ENCODE measurements at regions not wholly inside any gene's neighbourhood (a gene's known extent, or its start where the extent isn't known, plus 50 kb on each side); places are given as distances from the start of the nearest gene placed in this dataset.

DNA sequence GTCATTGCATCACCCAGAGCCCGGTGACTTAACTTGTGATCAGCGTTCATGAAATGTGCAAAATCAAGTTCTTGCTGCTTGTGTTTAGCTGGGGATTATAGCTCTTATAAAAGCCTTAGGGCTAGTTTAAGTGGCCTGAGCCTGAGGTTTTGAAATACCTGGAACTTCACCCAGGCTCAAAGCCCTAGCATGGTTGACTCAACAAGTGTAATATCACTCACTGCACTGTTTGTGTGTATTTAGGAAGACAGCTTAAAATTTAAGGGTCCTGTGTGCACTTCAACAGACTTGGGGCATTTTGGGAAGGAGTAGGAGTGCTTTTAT is 489.5 kb downstream of the GATA3 start:
- DNase-seq (ENCODE audit: low read depth): no peak

GRCh38 chr10:8544500-8544899 is 490.0 kb downstream of the GATA3 start:
- DNase-seq (ENCODE audit: low read depth): no peak

- no peak for DNase-seq (ENCODE audit: low read depth)
Observed at GRCh38 chr10:8554574-8554973, 500.1 kb downstream of the GATA3 start.

- no peak for DNase-seq (ENCODE audit: low read depth)
Observed at GRCh38 chr10:8556321-8556720, 501.8 kb downstream of the GATA3 start.

DNA sequence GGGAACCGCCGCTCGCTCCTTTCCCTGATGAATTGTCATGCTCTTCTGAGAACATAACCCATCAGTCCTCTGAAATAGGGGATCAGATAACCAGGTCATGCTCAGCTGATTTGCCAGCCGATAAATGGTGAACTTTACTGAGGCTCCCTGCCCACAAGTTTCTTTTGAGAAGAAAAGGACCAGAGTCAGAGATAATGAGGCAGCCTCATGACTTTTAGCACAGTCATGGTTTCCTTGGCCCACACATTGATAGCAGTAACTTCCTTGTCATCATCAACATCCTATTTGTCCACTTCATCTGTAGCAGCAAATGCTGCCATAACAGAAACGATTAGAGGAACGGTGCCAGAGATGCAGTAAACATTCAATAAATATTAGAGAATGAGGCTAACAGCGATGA is 509.0 kb downstream of the GATA3 start:
- no peak for DNase-seq (ENCODE audit: low read depth)

DNA sequence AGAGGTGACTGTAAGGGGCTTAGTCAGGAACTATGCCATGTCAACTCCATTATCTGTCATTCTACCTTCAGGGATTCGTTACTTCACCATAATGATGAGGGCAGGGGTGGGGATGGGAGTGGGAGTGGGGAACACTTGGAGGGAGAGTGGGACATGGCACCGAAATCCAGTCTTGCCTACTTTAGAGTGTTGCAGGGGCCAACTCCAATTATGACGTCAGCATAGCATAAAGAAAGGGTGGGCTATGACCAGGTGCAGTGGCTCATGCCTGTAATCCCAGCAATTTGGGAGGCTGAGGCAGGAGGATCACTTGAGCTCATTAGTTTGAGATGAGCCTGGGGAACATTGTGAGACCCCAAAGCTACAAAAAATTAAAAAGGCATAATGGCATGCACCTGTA is 512.2 kb downstream of the GATA3 start:
- DNase-seq (ENCODE audit: low read depth): no peak

- no peak for DNase-seq (ENCODE audit: low read depth)
Observed at GRCh38 chr10:8568401-8568800, 513.9 kb downstream of the GATA3 start.

DNA sequence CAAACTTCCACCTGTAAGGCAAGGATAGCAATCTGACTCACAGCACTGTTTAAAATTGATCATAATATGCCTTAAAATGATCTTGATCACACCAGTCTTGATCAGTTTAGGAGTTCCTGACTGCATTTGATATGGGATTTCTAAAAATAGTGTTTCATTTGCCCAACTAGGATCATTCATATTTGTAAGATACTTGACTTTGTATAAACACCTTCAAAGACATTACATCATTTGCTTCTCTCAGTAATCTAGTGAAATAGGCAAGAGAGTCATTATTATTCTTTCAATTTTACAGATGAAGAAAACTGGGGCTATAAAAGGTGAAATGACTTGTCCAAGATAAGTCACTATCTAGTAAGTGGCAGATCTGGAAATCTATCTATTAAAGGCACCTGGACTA is 521.1 kb downstream of the GATA3 start:
- no peak for DNase-seq (ENCODE audit: low read depth)

DNA sequence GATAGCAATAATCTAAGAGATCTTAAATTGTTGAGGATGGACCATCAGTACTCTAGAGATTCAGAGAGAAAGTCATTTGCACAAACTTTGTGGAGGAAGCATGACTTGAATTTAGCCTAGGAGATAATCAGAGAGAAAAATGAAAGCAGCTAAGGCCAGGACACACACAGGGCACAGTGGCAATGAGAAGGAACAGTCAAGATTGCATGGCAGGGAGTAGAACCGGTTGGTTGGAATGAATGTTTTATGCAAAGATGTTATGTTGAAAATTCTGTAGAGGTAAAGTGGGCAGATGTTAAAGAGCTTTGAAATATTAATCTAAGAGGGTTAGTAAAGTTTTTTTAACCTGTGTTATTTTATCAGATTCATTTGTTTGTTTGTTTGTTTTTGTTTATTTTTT is 521.8 kb downstream of the GATA3 start:
- no peak for DNase-seq (ENCODE audit: low read depth)

- no peak for DNase-seq (ENCODE audit: low read depth)
Observed at GRCh38 chr10:8576911-8577310, 522.4 kb downstream of the GATA3 start.

DNA sequence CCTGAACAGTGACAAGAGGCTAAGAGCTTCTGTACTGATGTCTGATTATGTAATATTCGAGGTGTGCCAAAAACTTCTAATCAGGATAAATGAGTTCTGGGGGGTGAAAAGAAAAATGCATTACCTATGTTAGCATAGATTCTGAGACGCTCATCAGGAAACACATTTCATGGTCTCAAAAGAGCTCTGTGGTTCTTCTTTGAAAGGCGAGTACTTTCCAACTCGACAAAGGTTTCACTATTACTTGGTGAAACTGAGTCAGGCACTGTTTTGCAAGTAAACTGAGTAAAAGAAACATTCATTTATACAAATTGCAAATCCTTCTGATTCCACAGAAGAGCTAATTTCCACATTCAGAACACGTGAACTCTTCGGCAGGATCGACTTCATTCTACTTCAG is 523.2 kb downstream of the GATA3 start:
- no peak for DNase-seq (ENCODE audit: low read depth)

GRCh38 chr10:8581521-8582225 is 527.2 kb downstream of the GATA3 start:
- no peak for DNase-seq (ENCODE audit: low read depth)

- DNase-seq (ENCODE audit: low read depth): no peak
Observed at GRCh38 chr10:8583096-8583495, 528.6 kb downstream of the GATA3 start.

DNA sequence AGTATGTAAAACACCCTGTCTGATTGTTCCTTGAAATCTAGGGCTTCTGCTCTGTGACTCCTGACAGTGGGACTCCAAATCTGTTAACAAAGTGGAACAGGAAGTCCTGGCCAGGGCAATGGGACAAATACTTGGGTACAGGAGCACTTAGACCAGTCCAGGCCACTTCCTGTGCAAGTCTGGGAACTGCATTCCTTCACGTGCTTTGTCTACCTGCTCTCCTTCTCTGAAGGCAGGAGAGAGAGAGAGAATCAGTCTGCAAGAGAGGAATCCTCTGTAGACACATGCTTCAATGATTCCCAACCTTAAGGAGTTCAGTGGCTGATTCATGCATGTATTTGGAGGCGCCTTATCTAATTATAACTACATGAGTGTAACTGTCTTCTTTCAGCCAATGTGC is 530.2 kb downstream of the GATA3 start:
- no peak for DNase-seq (ENCODE audit: low read depth)

- DNase-seq (ENCODE audit: low read depth): no peak
Observed at GRCh38 chr10:8586504-8586903, 532.0 kb downstream of the GATA3 start.

DNA sequence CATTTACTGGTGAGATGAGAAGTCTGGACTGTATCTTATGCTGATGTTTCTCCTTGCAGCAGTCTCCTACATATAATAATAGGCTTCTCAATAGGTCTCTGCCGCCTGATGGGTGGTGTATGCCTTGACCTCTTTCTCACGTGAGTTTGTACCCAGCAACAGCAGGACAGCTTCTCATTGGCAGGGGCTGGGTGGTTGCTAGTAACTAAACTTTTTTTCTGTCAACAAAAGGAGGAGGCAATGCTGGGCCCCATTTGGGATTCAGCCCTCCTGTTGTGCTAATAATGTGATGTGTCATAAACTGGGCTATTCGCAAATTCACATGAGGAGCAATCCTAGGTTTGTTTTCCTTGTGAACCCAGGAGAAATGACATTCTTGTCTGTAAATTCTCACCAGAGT is 533.6 kb downstream of the GATA3 start:
- no peak for DNase-seq (ENCODE audit: low read depth)

DNA sequence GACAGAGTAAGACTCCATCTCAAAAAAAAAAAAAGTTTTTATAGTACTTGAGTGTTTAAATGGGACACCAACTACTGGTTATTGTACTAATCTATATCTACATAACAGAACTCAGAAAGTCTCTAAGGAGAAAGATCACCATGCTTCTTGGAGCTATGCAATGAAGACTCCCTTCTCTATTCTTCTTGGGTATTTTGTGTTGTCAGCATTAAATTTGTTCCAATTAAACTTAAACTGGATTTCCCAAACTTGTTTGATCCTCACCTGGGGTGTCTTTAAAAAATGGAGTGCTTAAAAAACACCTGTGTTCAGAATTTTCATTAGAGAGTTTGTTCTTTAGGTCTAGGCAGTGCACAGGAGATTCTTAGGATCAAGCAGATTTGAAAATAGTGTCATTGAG is 536.0 kb downstream of the GATA3 start:
- no peak for DNase-seq (ENCODE audit: low read depth)

GRCh38 chr10:8591640-8592039 is 537.2 kb downstream of the GATA3 start:
- no peak for DNase-seq (ENCODE audit: low read depth)

GRCh38 chr10:8594176-8594575 is 539.7 kb downstream of the GATA3 start:
- DNase-seq (ENCODE audit: low read depth): no peak

GRCh38 chr10:8594711-8595110 is 540.2 kb downstream of the GATA3 start:
- DNase-seq (ENCODE audit: low read depth): no peak

GRCh38 chr10:8595140-8595539 is 540.7 kb downstream of the GATA3 start:
- DNase-seq (ENCODE audit: low read depth): no peak

- DNase-seq (ENCODE audit: low read depth): no peak
Observed at GRCh38 chr10:8596929-8597472, 542.5 kb downstream of the GATA3 start.

DNA sequence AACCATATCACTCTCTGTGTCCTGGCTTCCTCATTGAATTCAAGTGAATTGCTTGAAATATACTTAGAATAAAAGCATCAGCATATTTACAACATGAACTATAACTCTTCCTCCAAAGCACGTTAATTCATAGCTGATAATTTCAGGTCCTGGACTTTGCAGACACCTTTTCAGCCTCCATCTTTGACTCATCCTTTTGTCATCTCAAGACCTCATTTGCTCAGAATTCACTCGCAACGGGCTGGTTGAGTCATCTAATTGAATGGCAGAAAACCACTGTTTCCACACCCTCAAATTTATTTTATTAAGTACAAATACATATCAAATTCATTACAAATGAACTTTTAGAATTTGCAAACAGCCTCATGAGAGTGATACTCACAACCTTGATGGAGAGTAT is 545.7 kb downstream of the GATA3 start:
- no peak for DNase-seq (ENCODE audit: low read depth)

DNA sequence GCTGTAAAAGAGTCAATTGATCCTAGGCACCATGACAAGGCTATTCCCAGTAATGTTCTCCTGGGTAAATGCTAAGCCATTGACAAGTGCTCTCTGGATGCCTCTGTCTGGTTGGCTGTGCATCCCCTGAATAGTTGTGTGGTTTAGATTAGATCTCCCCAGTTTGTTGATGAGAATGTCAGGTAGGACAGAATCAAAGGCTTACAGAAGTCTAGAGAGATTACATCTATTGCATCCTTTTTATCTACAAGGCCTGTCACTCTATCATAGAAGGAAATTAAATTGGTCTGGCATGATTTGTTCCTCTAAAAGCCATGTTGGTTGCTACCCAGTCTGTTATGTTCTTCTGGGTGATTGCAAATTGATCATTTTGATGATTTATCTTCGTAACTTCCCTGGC is 548.3 kb downstream of the GATA3 start:
- no peak for DNase-seq (ENCODE audit: low read depth)
